HEK293T (cell line): ENCODE measurements at regions not wholly inside any gene's neighbourhood (a gene's known extent, or its start where the extent isn't known, plus 50 kb on each side); places are given as distances from the start of the nearest gene placed in this dataset.

Source experiments
- FOXA1 ChIP-seq: fragments of 450-650 bp; IDR thresholded peaks from 2 replicates; pipeline ENCODE4 v1.6.1; 2016; ENCODE audit warnings: mild to moderate bottlenecking
- HDGF ChIP-seq: fragments of 450-650 bp; IDR thresholded peaks from 2 replicates; pipeline ENCODE4 v1.6.1; 2017; ENCODE audit warnings: antibody characterized with exemption, borderline replicate concordance
- LEF1 ChIP-seq: fragments of 450-650 bp; IDR thresholded peaks from 2 replicates; pipeline ENCODE4 v1.6.1; 2017; ENCODE audit warnings: mild to moderate bottlenecking, borderline replicate concordance
- PKNOX1 ChIP-seq: fragments of 450-650 bp; IDR thresholded peaks from 2 replicates; pipeline ENCODE4 v1.6.1; 2016
- SP1 ChIP-seq: fragments of 450-650 bp; IDR thresholded peaks from 2 replicates; pipeline ENCODE4 v1.6.1; 2017
- SUZ12 ChIP-seq: fragments of 450-650 bp; IDR thresholded peaks from 2 replicates; pipeline ENCODE4 v1.6.1; 2016; ENCODE audit warnings: mild to moderate bottlenecking
- TARDBP ChIP-seq: fragments of 450-650 bp; IDR thresholded peaks from 2 replicates; pipeline ENCODE4 v1.6.1; 2016

GRCh38 chr22:49571326-49571725, 256.3 kb downstream of the BRD1 start:
- TF ChIP-seq SUZ12 (no peak), SP1 (no peak), TARDBP (no peak), LEF1 (no peak), HDGF (no peak), FOXA1 (no peak), PKNOX1 (no peak)
